Cardiac fibroblast (primary cell): ENCODE measurements at regions not wholly inside any gene's neighbourhood (a gene's known extent, or its start where the extent isn't known, plus 50 kb on each side); places are given as distances from the start of the nearest gene placed in this dataset.

Experiments used
- DNase-seq, 2 donors: peaks; one replicate each; pipeline versions ENCODE4 v3.0.0 to v3.0.0-alpha.2; 2010; ENCODE audit warnings: low read depth in 2 of 2
- H3K4me3 ChIP-seq, 2 donors: replicated peaks in 1 of 2; 1 replicate in 1 of 2; 2 replicates in 1 of 2; pipeline ENCODE4 v1.5.1; 2011; ENCODE audit warnings: low read depth in 2 of 2, low read length in 2 of 2, mild to moderate bottlenecking in 2 of 2, moderate library complexity in 1 of 2
- TF ChIP-seq, protein P1 (sequence below): IDR thresholded peaks from one replicate; pipeline ENCODE4 v1.5.1; 2011; ENCODE audit warnings: low read depth, mild to moderate bottlenecking, low read length, inconsistent platforms

DNA sequence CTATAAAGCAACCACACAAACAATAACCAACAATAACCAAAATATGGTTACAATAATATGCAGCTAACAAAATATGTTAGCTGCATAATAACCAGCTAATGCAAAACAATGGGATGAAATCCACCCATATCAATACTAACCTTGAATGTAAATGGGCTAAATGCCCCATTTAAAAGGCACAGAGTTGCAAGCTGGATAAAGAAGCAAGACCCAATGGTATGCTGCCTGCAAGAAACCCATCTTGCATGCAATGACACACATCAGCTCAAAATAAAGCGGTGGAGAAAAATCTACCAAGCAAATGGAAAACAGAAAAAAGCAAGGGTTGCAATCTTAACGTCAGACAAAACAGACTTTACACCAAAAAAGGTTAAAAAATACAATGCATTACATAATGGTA, 316.5 kb upstream of the NR5A2 start:
- TF ChIP-seq, protein P1, sequence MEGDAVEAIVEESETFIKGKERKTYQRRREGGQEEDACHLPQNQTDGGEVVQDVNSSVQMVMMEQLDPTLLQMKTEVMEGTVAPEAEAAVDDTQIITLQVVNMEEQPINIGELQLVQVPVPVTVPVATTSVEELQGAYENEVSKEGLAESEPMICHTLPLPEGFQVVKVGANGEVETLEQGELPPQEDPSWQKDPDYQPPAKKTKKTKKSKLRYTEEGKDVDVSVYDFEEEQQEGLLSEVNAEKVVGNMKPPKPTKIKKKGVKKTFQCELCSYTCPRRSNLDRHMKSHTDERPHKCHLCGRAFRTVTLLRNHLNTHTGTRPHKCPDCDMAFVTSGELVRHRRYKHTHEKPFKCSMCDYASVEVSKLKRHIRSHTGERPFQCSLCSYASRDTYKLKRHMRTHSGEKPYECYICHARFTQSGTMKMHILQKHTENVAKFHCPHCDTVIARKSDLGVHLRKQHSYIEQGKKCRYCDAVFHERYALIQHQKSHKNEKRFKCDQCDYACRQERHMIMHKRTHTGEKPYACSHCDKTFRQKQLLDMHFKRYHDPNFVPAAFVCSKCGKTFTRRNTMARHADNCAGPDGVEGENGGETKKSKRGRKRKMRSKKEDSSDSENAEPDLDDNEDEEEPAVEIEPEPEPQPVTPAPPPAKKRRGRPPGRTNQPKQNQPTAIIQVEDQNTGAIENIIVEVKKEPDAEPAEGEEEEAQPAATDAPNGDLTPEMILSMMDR, result no peak
- H3K4me3 ChIP-seq, result no peak overlapping the region
- no peak for DNase-seq

DNA sequence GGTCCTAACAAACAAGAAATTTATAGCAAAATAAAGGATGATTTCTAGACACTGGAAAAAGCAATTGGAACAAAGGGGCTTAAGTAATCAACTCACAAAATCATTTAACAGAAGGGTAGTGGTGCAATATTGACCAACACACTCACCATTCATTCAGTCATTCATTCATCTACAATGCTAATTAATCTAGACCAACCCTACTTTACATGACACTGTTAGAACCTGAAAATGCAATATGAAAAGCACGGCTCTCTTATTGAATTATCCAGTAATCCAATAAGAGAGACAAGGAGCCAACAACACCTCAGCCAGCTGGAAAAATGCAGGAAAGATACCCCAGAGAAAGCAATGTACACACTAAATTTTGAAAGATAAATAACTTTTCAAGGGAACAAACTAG, 310.8 kb upstream of the NR5A2 start:
- no peak for DNase-seq
- TF ChIP-seq, protein P1, result no peak
- no peak overlapping the region for H3K4me3 ChIP-seq

DNA sequence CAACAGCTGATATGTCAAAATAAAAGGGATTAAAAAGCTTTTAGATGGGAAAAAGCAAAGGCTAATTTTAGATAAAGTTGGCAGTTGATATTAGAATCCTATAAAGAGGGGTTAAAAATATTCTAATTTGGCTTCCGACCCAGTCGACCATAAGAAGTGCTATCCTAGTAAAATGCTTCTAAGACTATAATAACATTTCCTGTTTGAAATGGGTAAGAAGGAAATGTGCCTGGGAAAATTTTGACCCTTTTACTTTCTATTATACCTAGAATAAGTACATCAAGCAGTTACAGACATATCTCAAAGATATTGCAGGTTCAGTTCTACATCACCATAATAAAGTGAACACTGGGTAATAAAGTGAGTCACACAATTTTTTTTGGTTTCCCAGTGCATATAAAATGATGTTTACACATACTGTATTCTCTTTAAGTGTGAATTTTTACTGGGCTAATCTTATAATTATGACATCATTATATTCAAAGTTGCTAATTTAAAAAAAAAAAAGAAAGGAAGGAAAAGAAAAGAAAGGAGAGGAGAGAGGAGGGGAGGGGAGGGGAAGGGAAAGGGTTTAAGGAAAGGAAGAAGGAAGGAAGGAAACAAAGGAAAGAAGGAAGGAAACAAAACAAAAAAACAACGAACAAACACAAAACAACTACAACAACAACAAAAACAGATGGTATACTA, 308.2 kb upstream of the NR5A2 start:
- TF ChIP-seq, protein P1, result no peak
- H3K4me3 ChIP-seq, result no peak overlapping the region
- DNase-seq, result no peak

DNA sequence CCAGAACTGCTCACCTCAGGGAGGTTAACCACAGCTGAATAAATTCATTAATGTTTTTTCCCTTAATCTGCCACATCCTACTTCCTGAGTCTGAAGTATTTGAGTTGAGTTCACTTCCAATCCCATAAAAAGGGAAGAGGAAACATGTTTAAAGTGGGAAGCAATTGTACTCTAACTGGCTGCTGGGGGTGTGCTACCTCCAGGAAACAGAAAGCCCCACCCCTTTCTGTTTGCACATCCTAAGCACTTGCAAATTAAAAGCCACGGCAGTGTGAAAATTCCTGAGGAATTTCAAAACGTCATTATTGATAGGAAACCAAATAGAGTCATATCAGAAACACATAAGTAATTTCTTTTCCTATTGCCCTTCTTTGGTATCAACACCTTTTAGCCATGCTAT, 307.0 kb upstream of the NR5A2 start:
- DNase-seq, result no peak
- no peak overlapping the region for H3K4me3 ChIP-seq
- TF ChIP-seq, protein P1, result no peak

DNA sequence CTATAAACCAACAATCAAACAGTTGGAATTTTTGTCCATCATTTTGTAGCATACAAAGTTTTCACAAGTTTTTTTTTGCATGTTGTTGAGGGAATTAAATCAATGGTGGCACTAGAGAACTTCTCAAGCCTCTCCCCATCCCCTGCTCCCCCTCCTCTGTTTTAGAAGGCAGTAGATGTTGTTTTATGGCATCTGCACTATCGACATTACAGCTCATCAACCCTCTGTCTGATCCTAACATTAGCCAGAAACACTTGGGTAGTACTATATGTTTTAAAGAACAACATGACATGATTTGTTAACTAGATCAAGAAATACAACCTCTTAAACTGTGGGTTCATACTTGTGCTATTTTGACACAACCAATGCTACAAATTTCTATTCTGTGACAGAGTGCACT, 306.5 kb upstream of the NR5A2 start:
- DNase-seq, result no peak
- TF ChIP-seq, protein P1, result no peak
- no peak overlapping the region for H3K4me3 ChIP-seq

DNA sequence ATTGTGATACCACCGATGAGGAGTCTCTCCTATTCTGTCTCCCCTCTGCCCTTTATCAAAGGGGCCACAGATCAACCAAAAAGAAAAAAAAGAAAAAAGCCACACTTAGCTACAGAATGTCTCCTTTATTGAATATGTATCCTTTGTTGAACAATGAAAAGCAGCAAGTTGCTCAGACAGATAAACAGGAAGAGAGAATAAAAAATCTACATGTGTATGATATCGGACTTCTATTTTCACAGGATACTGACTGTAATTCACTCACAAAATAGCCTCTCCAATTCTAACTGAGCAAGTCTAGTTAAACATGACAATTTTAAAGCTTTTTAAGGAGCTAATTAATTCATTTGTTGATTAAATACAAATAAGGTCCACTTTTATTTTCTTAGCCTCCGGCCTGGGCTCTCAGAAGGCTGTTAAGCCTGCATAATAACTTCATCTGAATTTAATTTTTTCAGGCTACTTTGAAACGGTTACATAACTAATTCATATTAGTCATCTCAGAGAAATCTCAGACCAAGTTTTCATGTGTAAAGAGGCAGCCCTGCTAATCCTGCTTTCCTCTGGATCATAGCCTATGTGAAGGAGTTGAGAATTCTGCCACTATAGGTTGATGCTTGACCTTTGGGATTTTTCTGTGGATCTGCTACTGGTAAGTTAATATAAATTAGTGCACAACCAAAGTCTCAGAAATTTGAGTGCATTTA, 304.1 kb upstream of the NR5A2 start:
- TF ChIP-seq, protein P1, result no peak
- no peak overlapping the region for H3K4me3 ChIP-seq
- DNase-seq, result peak; percentile 15 to 28
